AG10803 (cell line): ENCODE measurements at regions not wholly inside any gene's neighbourhood (a gene's known extent, or its start where the extent isn't known, plus 50 kb on each side); places are given as distances from the start of the nearest gene placed in this dataset.

Experiments used
- DNase-seq: peaks from one replicate; pipeline ENCODE4 v3.0.0; 2010; ENCODE audit warnings: low read depth
- H3K4me3 ChIP-seq: 2 replicates; pipeline ENCODE4 v1.5.1; 2011; ENCODE audit warnings: mild to moderate bottlenecking, low read length, control low read depth
- CTCF ChIP-seq: conservative IDR thresholded peaks from 2 replicates; pipeline ENCODE4 v1.5.1; 2011; ENCODE audit warnings: mild to moderate bottlenecking, low read length, control low read depth, inconsistent platforms

GRCh38 chr20:39879296-39879695 lies 809.7 kb downstream of the MAFB start:
- TF ChIP-seq CTCF, result no peak
- H3K4me3 ChIP-seq, result no peak overlapping the region
- peak; percentile 45 for DNase-seq

GRCh38 chr20:39878809-39879208 lies 810.2 kb downstream of the MAFB start:
- DNase-seq, result peak; percentile 21

GRCh38 chr20:39878320-39878719 lies 810.7 kb downstream of the MAFB start:
- no peak for TF ChIP-seq CTCF
- H3K4me3 ChIP-seq, result no peak overlapping the region
- DNase-seq, result no peak

More at GRCh38 chr20:39878809-39879208, 810.2 kb downstream of the MAFB start:
- H3K4me3 ChIP-seq, result no peak overlapping the region
- no peak for TF ChIP-seq CTCF

GRCh38 chr20:39877788-39878187 lies 811.2 kb downstream of the MAFB start:
- DNase-seq, result no peak
- no peak for TF ChIP-seq CTCF

GRCh38 chr20:39876976-39877635 lies 811.9 kb downstream of the MAFB start:
- no peak overlapping the region for H3K4me3 ChIP-seq
- no peak for DNase-seq
- no peak for TF ChIP-seq CTCF

More at GRCh38 chr20:39877788-39878187, 811.2 kb downstream of the MAFB start:
- H3K4me3 ChIP-seq, result no peak overlapping the region

GRCh38 chr20:39875492-39876110 lies 813.4 kb downstream of the MAFB start:
- H3K4me3 ChIP-seq, result no peak overlapping the region
- DNase-seq, result no peak
- no peak for TF ChIP-seq CTCF
